GM12878 (cell line): ENCODE measurements at regions not wholly inside any gene's neighbourhood (a gene's known extent, or its start where the extent isn't known, plus 50 kb on each side); places are given as distances from the start of the nearest gene placed in this dataset.
A peak's percentile ranks its signal among the peaks of the same experiment; 100 is the strongest.

Experiments used
- ATAC-seq: fragments of 200-7000 bp; cut with Tn5 transposase; 3 replicates; pipeline ENCODE4 v1.9.1; 2020; ENCODE audit warnings: mild to moderate bottlenecking, moderate library complexity
- BruUV-seq: library from RNA; stranded (reverse); fragments of 400-500 nt; replicated peaks from 2 replicates; lab custom pipeline; 2021; lab: Mats Ljungman, UMichigan
- CTCF ChIA-PET: fragments of 300-600 bp; sonication (Branson Sonifier 250); formaldehyde crosslinking; extraction: SDS; loops from one replicate; lab custom pipeline; 2021; ENCODE audit warnings: inconsistent platforms; lab: Yijun Ruan, JAX
- POLR2A ChIA-PET: fragments of 350-600 bp; formaldehyde crosslinking; extraction: SDS; loops from one replicate; lab custom pipeline; 2021; ENCODE audit warnings: inconsistent platforms; lab: Charles Lee
- RAD21 ChIA-PET: fragments of 300-600 bp; sonication (Branson Sonifier 250); formaldehyde crosslinking; loops from one replicate; lab custom pipeline; 2023; ENCODE audit warnings: antibody characterized with exemption; ENCODE audit not compliant: unreplicated experiment; lab: Charles Lee
- SMC1A ChIA-PET: fragments of 300-600 bp; sonication (Branson Sonifier 250); formaldehyde crosslinking; loops from one replicate; lab custom pipeline; 2023; ENCODE audit not compliant: unreplicated experiment, uncharacterized antibody; lab: Charles Lee
- DNase-seq: peaks from one replicate; pipeline ENCODE4 v3.0.0-alpha.2; 2011; ENCODE audit warnings: low read depth, low spot score
- FAIRE-seq: peaks from 3 replicates; lab custom pipeline; 2011; peaks lifted over from hg19 to GRCh38; lab: Jason Lieb, UNC
- H2AFZ ChIP-seq: 2 replicates; pipeline ENCODE4 v1.6.0; 2011; ENCODE audit warnings: low read depth, low read length, control low read depth; ENCODE audit not compliant: control insufficient read depth
- H3K27ac ChIP-seq: 2 replicates; pipeline ENCODE4 v1.5.1; 2011; ENCODE audit warnings: control low read depth; ENCODE audit not compliant: control insufficient read depth, insufficient read depth
- H3K27me3 ChIP-seq, 2 experiments: replicated peaks in 1 of 2; 2 replicates each; pipeline versions ENCODE4 v1.6.0 to v1.6.1; 2011; ENCODE audit warnings: low read length in 1 of 2; ENCODE audit not compliant: control insufficient read depth in 2 of 2, insufficient read depth in 2 of 2
- H3K36me3 ChIP-seq, 2 experiments: 2 replicates each; pipeline ENCODE4 v1.5.1; 2011; ENCODE audit warnings: low read length in 1 of 2; ENCODE audit not compliant: control insufficient read depth in 2 of 2, insufficient read depth in 2 of 2
- H3K4me1 ChIP-seq: 2 replicates; pipeline ENCODE4 v1.6.1; 2011; ENCODE audit warnings: mild to moderate bottlenecking, low read length, moderate library complexity, mixed read lengths; ENCODE audit not compliant: control insufficient read depth, insufficient read depth
- H3K4me2 ChIP-seq: 2 replicates; pipeline ENCODE4 v1.6.0; 2011; ENCODE audit warnings: control low read depth; ENCODE audit not compliant: control insufficient read depth, insufficient read depth
- H3K4me3 ChIP-seq: fragments of 200-600 bp; sonication (generic); 2 replicates; pipeline ENCODE4 v1.5.1; 2016
- H3K79me2 ChIP-seq: 2 replicates; pipeline ENCODE4 v1.6.0; 2011; ENCODE audit warnings: low read length; ENCODE audit not compliant: control insufficient read depth, insufficient read depth
- H3K9ac ChIP-seq: 2 replicates; pipeline ENCODE4 v1.8.0; 2011; ENCODE audit warnings: low read length, control low read depth, mixed read lengths; ENCODE audit not compliant: control insufficient read depth, insufficient read depth
- H3K9me3 ChIP-seq: replicated peaks from 3 replicates; pipeline ENCODE4 v1.5.1; 2011; ENCODE audit warnings: mild to moderate bottlenecking, low read length; ENCODE audit not compliant: control insufficient read depth, insufficient read depth
- H4K20me1 ChIP-seq: 2 replicates; pipeline ENCODE4 v1.6.0; 2011; ENCODE audit not compliant: control insufficient read depth, insufficient read depth
- IKZF2 ChIP-seq, 2 experiments: fragments of 450-650 bp; IDR thresholded peaks; 2 replicates each; pipeline ENCODE4 v1.6.1; 2017; ENCODE audit warnings: mild to moderate bottlenecking in 2 of 2, moderate library complexity in 2 of 2
- MEF2B ChIP-seq: fragments of 450-650 bp; IDR thresholded peaks from 2 replicates; pipeline ENCODE4 v1.6.1; 2018; ENCODE audit warnings: mild to moderate bottlenecking, moderate library complexity; ENCODE audit not compliant: partially characterized antibody, poor library complexity, severe bottlenecking
- MTA2 ChIP-seq: fragments of 450-650 bp; IDR thresholded peaks from 2 replicates; pipeline ENCODE4 v1.6.1; 2016; ENCODE audit warnings: low read depth, mild to moderate bottlenecking, moderate library complexity
- NFYA ChIP-seq: IDR thresholded peaks from 2 replicates; pipeline ENCODE4 v1.6.1; 2011; ENCODE audit warnings: low read depth, mild to moderate bottlenecking, low read length, improper control_type of control experiment, borderline replicate concordance
- RELB ChIP-seq: fragments of 450-650 bp; IDR thresholded peaks from 2 replicates; pipeline ENCODE4 v1.6.1; 2017; ENCODE audit warnings: low read depth, mild to moderate bottlenecking, moderate library complexity
- SMAD1 ChIP-seq: fragments of 450-650 bp; IDR thresholded peaks from 2 replicates; pipeline ENCODE4 v1.6.1; 2018; ENCODE audit warnings: mild to moderate bottlenecking, low read depth; ENCODE audit not compliant: partially characterized antibody
- SREBF2 ChIP-seq: IDR thresholded peaks from 2 replicates; pipeline ENCODE4 v1.6.1; 2012; ENCODE audit warnings: mild to moderate bottlenecking, low read length
- ZNF384 ChIP-seq: IDR thresholded peaks from 2 replicates; pipeline ENCODE4 v1.6.1; 2012; ENCODE audit warnings: low read depth, mild to moderate bottlenecking, low read length, improper control_type of control experiment, borderline replicate concordance
- ZNF622 ChIP-seq: fragments of 450-650 bp; IDR thresholded peaks from 2 replicates; pipeline ENCODE4 v1.6.1; 2017; ENCODE audit warnings: mild to moderate bottlenecking, inconsistent platforms
- WGBS: methylation state at CpG from one replicate; pipeline ENCODE4 v1.1.6; 2016; ENCODE audit warnings: low lambda C conversion rate; ENCODE audit not compliant: insufficient replicate concordance, insufficient coverage; ENCODE audit errors: missing lambda C conversion rate; 5-methylcytosine and 5-hydroxymethylcytosine counted together
- in situ Hi-C: fragments of 300-500 bp; cut with MboI; formaldehyde crosslinking; loops from 9 replicates; pipeline ENCODE4 v1.14.3; 2018; ENCODE audit warnings: mixed read lengths
- intact Hi-C: fragments of 100-400 bp; cut with micrococcal nuclease; formaldehyde crosslinking; loops from one replicate; pipeline ENCODE4 v1.14.2; 2022; ENCODE audit not compliant: unreplicated experiment

GRCh38 chr4:35639929-35640328 lies 604.4 kb downstream of the ARAP2 start:
- ChIA-PET RAD21 (no interaction called here), CTCF (interaction anchor here (1.0 kb wide), 1 partner anchor 193 kb away, joined by 4 read pairs; no protein-coding TSS in a partner anchor)
- TF ChIP-seq MTA2 (peak; percentile 81), IKZF2 (IDR thresholded peaks at IDR 0.05) (peak in 1 of 2 experiments; percentile 22; a peak in 2 of 4 replicates), RELB (peak; percentile 67; the same call in 1 of the 2 replicates), ZNF384 (peak; percentile 58; the same call in 1 of the 2 replicates), ZNF622 (no peak), MEF2B (peak; percentile 73), SREBF2 (no peak), SMAD1 (no peak), NFYA (no peak)

More at GRCh38 chr4:35639929-35640328, 604.4 kb downstream of the ARAP2 start:
- Histone ChIP-seq H2AFZ (no peak overlapping the region), H3K79me2 (no peaks in the 10 kb centered on the region), H3K4me2 (no peak overlapping the region), H3K9ac (no peak overlapping the region), H3K4me3 (no peak overlapping the region), H4K20me1 (no peaks in the 10 kb centered on the region), H3K9me3 (no peaks in the 10 kb centered on the region), H3K36me3 (no peaks in the 10 kb centered on the region), H3K4me1 (no peaks in the 10 kb centered on the region), H3K27me3 (no peaks in the 10 kb centered on the region), H3K27ac (no peak overlapping the region)
- ChIA-PET SMC1A (no interaction called here), POLR2A (no interaction called here)
- FAIRE-seq, result no peak
- intact Hi-C loops, result no loop called here
- no peak for DNase-seq
- in situ Hi-C loops, result no loop called here
- 0% methylated on average over 3 of the region's 3 CpGs for WGBS
- no peak for ATAC-seq
- no TSS peak for BruUV-seq
